OCI-M1 (cell line): ENCODE measurements at regions not wholly inside any gene's neighbourhood (a gene's known extent, or its start where the extent isn't known, plus 50 kb on each side); places are given as distances from the start of the nearest gene placed in this dataset.
A peak's percentile ranks its signal among the peaks of the same experiment; 100 is the strongest.
"Not testable (repeated sequence)": the region's sequence is repeated elsewhere in the genome, so short reads cannot be mapped to it uniquely, and the experiment has no call there.

Experiments
- DNase-seq: peaks from one replicate; lab custom pipeline; 2025; lab: John Stamatoyannopoulos, UW

GRCh38 chr5:92163906-92164305 is 780.8 kb upstream of the ARRDC3 start:
- DNase-seq: peak; percentile 16

DNA sequence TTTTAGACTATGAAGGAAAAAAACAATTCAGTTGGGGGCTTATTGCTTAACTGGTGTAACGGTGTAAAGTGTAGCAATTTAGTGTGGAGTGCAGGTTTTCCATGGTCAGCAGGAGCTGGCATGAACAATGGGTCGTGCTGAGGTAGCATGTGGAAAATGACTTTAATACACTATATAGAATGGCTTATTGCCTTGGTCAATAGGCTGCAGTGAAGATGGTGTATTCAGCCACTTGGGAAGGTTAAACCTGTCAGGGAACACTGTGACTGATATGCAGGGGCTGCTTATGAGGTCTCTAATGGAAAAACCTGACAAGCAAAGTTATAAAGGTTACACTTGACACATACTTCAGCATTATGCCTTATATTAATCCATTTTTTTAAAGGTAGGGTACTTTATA is 764.7 kb upstream of the ARRDC3 start:
- no peak for DNase-seq

- no peak for DNase-seq
Measured at GRCh38 chr5:92147266-92147665, 764.1 kb upstream of the ARRDC3 start.

DNA sequence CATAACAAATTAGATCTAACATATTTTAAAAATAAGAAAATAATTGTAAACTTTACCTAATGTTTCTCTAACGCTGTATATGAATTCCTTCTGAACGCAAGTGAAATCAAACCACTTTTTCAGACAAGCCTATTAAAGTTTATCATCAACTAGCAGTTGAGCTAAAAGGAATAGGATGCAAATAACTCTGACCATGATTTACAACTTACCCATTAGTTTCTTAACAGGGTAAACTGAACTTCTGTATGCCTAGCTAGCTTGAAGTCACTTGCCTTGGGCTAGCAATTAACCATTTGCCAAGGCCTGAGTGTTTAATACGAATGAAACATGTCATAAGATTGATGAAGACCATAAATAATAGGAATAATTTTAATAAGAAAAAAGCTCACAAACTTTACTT is 762.7 kb upstream of the ARRDC3 start:
- no peak for DNase-seq

DNA sequence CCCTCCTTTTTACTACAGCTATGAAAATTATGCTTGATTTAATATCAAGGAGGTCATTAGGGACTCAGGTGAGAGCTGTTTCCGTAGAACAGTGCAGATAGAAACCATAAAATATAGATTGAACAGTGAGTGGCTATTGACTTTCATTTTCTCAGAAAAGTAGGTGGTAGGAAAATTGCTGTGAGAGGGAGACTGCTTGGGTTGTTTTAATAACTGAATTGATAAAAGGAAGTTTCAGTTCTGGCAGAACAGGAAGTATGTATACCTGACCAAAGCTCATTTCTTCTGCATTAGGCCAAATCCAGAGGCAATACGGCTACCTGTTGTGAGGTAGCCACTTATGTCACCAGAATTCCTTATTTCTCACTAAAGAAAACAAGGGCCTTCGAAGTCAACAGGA is 761.7 kb upstream of the ARRDC3 start:
- peak; percentile 22 for DNase-seq

DNA sequence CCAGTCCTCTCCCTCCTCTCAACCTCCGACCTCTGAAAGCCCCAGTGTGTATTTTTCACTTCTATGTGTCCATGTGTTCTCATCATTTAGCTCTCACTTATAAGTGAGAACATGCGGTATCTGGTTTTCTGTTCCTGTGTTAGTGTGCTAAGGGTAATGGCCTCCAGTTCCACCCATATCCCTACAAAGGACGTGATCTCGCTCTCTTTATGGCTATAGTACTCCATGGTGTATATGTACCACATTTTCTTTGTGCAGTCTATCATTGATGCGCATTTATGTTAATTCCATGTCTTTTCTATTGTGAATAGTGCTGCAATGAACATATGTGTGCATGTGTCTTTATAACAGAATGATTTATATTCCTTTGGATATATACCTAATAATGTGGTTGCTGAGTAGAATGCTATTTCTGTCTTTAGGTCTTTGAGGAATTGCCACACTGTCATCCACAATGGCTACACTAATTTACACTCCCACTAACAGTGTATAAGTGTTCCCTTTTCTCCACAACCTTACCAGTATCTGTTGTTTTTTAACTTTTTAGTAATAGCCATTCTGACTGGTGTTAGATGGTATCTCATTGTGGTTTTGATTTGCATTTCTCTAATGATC is 749.3 kb upstream of the ARRDC3 start:
- DNase-seq: not testable (repeated sequence)

DNA sequence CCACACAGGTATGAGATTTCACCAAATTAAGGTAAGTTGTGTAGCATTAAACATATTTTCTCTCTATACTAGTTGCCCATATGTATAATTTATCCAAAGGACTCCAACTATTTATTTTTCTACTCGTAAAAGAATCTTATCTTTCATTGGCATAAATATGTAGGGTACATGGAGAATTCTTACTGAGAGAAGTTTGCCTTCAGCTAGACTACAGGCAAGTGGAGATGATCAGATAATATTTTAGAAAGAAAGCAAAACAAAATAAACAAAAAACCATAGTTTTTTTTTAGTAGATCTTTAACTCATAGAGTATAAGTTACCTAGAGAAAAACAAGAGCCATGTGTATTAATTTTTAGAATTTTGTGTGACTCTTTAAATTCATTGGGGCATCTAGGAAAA is 743.1 kb upstream of the ARRDC3 start:
- no peak for DNase-seq

DNA sequence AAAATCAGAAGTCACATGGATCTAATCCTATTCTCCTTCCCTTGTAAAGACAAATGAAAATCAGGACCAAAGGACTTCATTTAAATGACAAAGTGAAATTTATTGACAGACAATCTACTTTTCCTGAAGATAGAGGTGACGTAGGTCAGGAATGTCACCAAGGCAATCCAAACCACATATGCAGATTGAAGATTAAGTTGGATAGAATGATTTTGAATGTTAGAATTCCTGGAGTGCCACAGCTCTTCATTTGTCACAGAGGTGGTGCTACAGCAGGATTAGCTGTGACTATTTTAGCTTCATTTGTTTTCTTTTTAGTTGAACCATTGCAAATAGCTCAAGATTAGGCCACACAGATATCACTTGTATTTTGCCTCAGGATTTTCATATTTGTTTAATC is 736.0 kb upstream of the ARRDC3 start:
- DNase-seq: no peak

DNA sequence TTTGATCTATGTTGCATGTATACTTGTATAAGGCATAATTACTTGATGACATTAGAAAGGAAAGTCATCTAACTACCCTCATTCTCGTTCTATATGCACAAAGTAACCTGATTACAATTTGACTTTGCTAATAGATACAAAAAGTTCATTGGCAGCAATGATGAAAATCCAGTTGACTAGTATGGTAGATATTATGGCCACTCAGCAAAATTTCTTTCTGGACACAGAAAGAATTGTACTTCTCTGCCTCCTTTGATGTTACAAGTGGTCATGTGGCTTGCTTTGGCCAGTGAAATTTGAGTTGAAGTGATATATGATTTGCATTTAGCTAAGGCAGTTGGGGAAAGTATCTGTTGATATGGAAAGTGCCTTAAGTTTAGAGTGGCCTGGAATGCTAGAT is 723.7 kb upstream of the ARRDC3 start:
- DNase-seq: no peak

DNA sequence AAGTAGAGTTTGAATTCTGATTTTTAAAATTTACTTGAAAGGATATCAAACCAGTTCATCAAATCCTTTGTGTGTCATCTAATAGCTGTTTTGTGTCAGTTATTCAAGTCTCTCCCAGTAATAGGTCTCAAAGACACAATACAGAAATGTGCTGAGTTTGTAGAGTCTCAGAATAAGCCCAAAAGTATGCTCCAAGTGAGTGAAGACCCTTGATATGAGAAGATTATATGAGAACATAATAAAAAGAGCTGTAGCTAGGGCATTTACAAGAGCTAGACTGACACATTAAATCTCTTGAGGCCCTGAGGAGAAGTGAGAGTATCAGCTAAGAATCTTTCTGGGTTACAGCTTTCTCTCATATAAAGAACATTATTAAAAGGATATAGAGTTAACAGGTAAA is 721.0 kb upstream of the ARRDC3 start:
- no peak for DNase-seq

- no peak for DNase-seq
Measured at GRCh38 chr5:92102313-92102712, 719.2 kb upstream of the ARRDC3 start.

DNA sequence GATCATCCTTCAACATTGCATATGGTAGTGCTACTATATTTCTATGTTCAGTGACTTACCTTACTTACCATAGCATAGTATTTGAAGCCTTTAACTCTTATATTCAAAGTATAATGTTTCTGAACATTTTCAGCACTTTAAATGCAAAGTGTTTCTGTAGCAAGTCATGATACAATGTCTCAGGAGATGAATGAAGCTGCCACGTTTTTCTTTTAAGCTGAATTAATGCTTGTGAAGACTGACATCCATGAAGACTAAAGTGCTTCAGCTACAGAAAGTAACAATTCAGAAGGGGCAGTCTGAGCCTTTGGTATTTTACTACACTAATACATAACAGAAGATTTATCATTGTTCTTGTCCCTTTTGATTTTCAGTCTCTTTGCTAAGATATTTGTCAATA is 709.1 kb upstream of the ARRDC3 start:
- no peak for DNase-seq

DNA sequence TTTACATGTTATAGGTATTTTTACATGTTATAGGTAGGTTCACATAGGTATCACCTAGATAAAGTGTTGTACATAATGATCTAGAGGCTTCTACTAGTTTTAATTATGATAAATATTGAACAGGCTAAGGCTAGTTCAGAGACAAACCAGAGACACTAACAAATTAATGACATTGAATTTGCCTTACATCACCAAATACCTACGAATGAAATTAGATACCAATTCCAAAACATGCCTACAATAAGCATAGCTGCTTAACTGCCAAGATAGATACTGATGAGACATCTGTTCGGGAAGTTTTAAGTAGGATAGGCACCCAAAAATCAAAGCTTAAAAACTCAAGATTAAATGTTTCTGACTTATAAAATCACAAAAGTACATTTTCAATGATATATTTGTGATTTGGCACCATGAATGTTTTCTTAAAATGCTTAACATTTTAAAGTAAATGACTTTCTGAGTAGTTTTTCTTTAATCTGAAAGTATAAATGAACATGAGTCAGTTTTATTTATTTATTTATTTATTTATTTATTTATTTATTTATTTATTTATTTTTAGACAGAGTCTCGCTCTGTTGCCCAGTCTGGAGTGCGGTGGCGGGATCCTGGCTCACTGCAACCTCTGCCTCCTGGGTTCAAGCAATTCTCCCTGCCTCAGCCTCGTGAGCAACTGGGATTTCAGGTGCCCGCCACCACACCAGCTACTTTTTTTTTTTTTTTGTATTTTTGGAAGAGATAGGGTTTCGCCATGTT is 703.1 kb upstream of the ARRDC3 start:
- DNase-seq: no peak

DNA sequence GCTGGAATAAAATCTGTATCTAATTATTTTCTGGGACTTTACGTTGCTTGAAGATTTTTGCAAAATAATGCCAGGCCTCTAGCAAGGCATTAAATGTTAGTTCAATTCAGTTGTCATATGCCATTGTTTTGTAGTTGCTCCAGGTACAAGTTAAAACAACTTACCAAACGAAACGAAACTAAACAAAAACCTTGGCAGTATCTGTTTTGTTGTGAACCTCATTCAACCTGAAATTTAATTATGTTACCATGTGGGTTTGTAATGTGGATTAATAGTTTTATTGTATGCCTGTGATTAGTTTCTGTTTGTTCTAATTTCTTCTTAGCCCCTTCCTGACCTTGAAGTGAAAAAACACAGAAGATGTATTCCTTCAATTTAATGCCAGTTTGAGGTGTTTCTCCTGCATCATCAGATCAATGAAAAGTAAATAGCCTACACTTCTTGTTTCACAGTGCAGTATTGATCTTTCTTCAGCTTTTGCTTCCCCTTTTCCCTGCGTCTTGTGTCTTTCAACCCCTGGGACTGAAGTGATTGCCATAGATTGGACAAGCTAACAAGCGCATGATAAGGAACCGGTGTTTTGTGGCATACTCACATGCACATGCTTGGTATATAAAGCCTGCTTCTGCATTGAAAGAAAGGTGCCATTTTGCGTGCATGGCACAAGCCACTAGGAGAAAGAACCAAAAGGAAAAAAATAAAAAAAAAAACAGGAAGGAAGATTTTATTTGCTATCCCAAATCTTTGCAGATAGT is 699.0 kb upstream of the ARRDC3 start:
- peak; percentile 67 for DNase-seq

DNA sequence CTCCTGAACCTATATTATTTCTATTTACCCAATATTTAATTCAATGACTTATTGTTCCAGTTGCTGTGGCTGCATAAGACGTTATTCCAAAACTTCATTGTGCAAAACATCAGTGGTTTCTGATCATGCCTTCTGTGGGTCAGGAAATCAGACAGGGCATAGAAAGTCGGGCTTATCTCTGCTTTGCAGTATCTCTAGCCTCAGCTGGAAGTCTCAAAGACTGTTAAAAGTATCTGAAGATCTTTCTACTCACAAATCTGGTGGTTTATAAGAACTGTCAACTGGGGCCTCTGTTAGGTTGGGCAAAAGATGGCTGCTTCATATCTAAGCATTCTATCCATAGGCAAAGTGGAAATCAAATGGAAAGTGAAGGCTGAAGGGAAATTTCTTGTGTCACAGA is 687.7 kb upstream of the ARRDC3 start:
- peak; percentile 93 for DNase-seq

DNA sequence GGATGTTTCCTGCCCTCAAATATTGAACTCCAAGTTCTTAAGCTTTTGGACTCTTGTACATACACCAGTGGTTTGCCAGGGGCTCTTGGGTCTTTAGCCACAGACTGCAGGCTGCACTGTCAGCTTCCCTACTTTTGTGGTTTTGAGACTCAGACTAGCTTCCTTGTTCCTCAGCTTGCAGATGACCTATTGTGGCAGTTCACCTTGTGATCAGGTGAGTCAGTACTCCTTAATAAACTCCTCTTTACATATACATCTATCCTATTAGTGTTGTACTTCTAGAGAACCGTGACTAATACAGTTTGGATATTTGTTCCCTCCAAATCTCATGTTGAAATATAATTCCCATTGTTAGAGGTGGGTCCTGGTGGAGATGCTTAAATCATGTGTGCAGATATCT is 681.9 kb upstream of the ARRDC3 start:
- DNase-seq: peak; percentile 62

GRCh38 chr5:92051741-92052140 is 668.6 kb upstream of the ARRDC3 start:
- no peak for DNase-seq

DNA sequence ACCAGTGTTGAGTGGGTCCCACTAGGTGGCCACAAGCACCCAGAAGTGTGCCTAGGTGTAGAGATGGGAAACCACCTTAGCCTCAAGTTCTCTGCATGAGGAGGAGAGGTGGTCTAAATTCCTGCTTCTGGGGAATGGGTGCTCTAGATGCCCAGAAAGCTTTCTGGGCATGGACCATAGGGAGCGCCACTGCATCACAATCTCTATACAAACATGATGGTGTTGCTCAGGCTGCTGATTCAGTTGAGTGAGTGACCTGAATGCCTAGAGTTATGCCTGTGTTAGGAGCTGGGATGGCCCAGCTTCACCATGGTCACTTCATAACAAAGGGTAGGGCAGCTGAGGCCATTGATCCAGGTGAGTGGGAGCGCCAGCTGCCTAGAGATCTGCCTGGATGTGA is 667.9 kb upstream of the ARRDC3 start:
- no peak for DNase-seq

- DNase-seq: no peak
Measured at GRCh38 chr5:92041911-92042660, 659.0 kb upstream of the ARRDC3 start.

GRCh38 chr5:92041206-92041605 is 658.1 kb upstream of the ARRDC3 start:
- DNase-seq: no peak

- DNase-seq: not testable (repeated sequence)
Measured at GRCh38 chr5:92029792-92030191, 646.7 kb upstream of the ARRDC3 start.

- DNase-seq: no peak
Measured at GRCh38 chr5:92023555-92023954, 640.4 kb upstream of the ARRDC3 start.

- DNase-seq: no peak
Measured at GRCh38 chr5:92023141-92023471, 640.0 kb upstream of the ARRDC3 start.
